ENCODE measurements at regions not wholly inside any gene's neighbourhood (a gene's known extent, or its start where the extent isn't known, plus 50 kb on each side); places are given as distances from the start of the nearest gene placed in this dataset.

- no peak for DNase-seq
- no CpG with 5 or more reads among the region's 13 CpGs for WGBS (ENCODE audit: extremely low coverage, insufficient coverage, insufficient read length)
- no peak overlapping the region for H3K4ac ChIP-seq (ENCODE audit: low read depth, low read length)
- H3K9ac ChIP-seq (ENCODE audit: low read length), result no peak overlapping the region
- no peak overlapping the region for H3K27ac ChIP-seq (ENCODE audit: low read depth, low read length)
- no peak overlapping the region for H3K23ac ChIP-seq (ENCODE audit: low read length)
- H3K79me1 ChIP-seq (ENCODE audit: low read length), result peaks cover 8% of the 10 kb centered on the region
- no peaks in the 10 kb centered on the region for H3K36me3 ChIP-seq (ENCODE audit: control insufficient read depth in 1 of 2, insufficient read depth in 2 of 2, low read length in 2 of 2)
- no peak overlapping the region for H3K14ac ChIP-seq (ENCODE audit: low read length)
- no peak overlapping the region for H2BK120ac ChIP-seq (ENCODE audit: insufficient read depth, low read length, poor library complexity)
- no peak overlapping the region for H4K8ac ChIP-seq (ENCODE audit: low read depth, low read length)
- no peaks in the 10 kb centered on the region for H3K9me3 ChIP-seq (ENCODE audit: insufficient read depth, low read depth, low read length)
- no peak overlapping the region for H3K4me2 ChIP-seq (ENCODE audit: low read length)
- no peaks in the 10 kb centered on the region for H3K27me3 ChIP-seq (ENCODE audit: insufficient read depth, low read length)
- H4K91ac ChIP-seq (ENCODE audit: low read depth, low read length), result no peak overlapping the region
- H3K4me1 ChIP-seq (ENCODE audit: control insufficient read depth in 1 of 2, insufficient read depth in 2 of 2, low read length in 2 of 2), result peaks cover 8 to 18% of the 10 kb centered on the region in 2 experiments
- peak overlapping the region; percentile 81 for H2AK5ac ChIP-seq (ENCODE audit: low read length)
- no peak overlapping the region for H2AFZ ChIP-seq (ENCODE audit: insufficient read depth, low read length, poor library complexity)
- no peak overlapping the region for H3K4me3 ChIP-seq (ENCODE audit: low read depth, low read length)
- no peak overlapping the region for H4K12ac ChIP-seq (ENCODE audit: low read depth, low read length)
- H3K18ac ChIP-seq (ENCODE audit: low read length), result no peak overlapping the region
- peak overlapping the region; percentile 63 for H2BK12ac ChIP-seq (ENCODE audit: low read length)
- H3K79me2 ChIP-seq (ENCODE audit: control insufficient read depth, insufficient read depth, low read length, poor library complexity), result no peaks in the 10 kb centered on the region
- H2BK5ac ChIP-seq (ENCODE audit: low read depth, low read length, poor library complexity), result no peak overlapping the region
These were observed 123.6 kb upstream of the CADM1 start for GRCh38 chr11:115627666-115628460.

GRCh38 chr11:115627071-115627470, 122.9 kb upstream of the CADM1 start:
- DNase-seq, result no peak
- H3K4me1 ChIP-seq (ENCODE audit: control insufficient read depth in 1 of 2, insufficient read depth in 2 of 2, low read length in 2 of 2), result peaks cover 14 to 26% of the 10 kb centered on the region in 2 experiments
- no peaks in the 10 kb centered on the region for H3K9me3 ChIP-seq (ENCODE audit: insufficient read depth, low read depth, low read length)
- no peak overlapping the region for H2AFZ ChIP-seq (ENCODE audit: insufficient read depth, low read length, poor library complexity)
- H2AK5ac ChIP-seq (ENCODE audit: low read length), result no peak overlapping the region
- WGBS (ENCODE audit: extremely low coverage, insufficient coverage, insufficient read length), result no CpG with 5 or more reads among the region's 3 CpGs
- H4K8ac ChIP-seq (ENCODE audit: low read depth, low read length), result no peak overlapping the region
- no peak overlapping the region for H3K4me3 ChIP-seq (ENCODE audit: low read depth, low read length)
- H2BK120ac ChIP-seq (ENCODE audit: insufficient read depth, low read length, poor library complexity), result no peak overlapping the region
- H2BK5ac ChIP-seq (ENCODE audit: low read depth, low read length, poor library complexity), result no peak overlapping the region
- H3K4ac ChIP-seq (ENCODE audit: low read depth, low read length), result no peak overlapping the region
- no peak overlapping the region for H3K27ac ChIP-seq (ENCODE audit: low read depth, low read length)
- no peaks in the 10 kb centered on the region for H3K36me3 ChIP-seq (ENCODE audit: control insufficient read depth in 1 of 2, insufficient read depth in 2 of 2, low read length in 2 of 2)
- no peak overlapping the region for H3K14ac ChIP-seq (ENCODE audit: low read length)
- H3K79me2 ChIP-seq (ENCODE audit: control insufficient read depth, insufficient read depth, low read length, poor library complexity), result no peaks in the 10 kb centered on the region
- H2BK12ac ChIP-seq (ENCODE audit: low read length), result no peak overlapping the region
- peaks cover 8% of the 10 kb centered on the region for H3K79me1 ChIP-seq (ENCODE audit: low read length)
- no peaks in the 10 kb centered on the region for H3K27me3 ChIP-seq (ENCODE audit: insufficient read depth, low read length)
- no peak overlapping the region for H4K12ac ChIP-seq (ENCODE audit: low read depth, low read length)
- no peak overlapping the region for H4K91ac ChIP-seq (ENCODE audit: low read depth, low read length)
- H3K4me2 ChIP-seq (ENCODE audit: low read length), result no peak overlapping the region
- no peak overlapping the region for H3K9ac ChIP-seq (ENCODE audit: low read length)
- no peak overlapping the region for H3K23ac ChIP-seq (ENCODE audit: low read length)
- H3K18ac ChIP-seq (ENCODE audit: low read length), result no peak overlapping the region

GRCh38 chr11:115626414-115626813, 122.2 kb upstream of the CADM1 start:
- Histone ChIP-seq H4K8ac (ENCODE audit: low read depth, low read length) (no peak overlapping the region), H3K27me3 (ENCODE audit: insufficient read depth, low read length) (no peaks in the 10 kb centered on the region), H3K4me3 (ENCODE audit: low read depth, low read length) (no peak overlapping the region), H2BK5ac (ENCODE audit: low read depth, low read length, poor library complexity) (no peak overlapping the region), H3K14ac (ENCODE audit: low read length) (no peak overlapping the region), H2BK120ac (ENCODE audit: insufficient read depth, low read length, poor library complexity) (no peak overlapping the region), H3K79me1 (ENCODE audit: low read length) (peaks cover 8% of the 10 kb centered on the region), H3K36me3 (ENCODE audit: control insufficient read depth in 1 of 2, insufficient read depth in 2 of 2, low read length in 2 of 2) (no peaks in the 10 kb centered on the region), H3K18ac (ENCODE audit: low read length) (no peak overlapping the region), H3K79me2 (ENCODE audit: control insufficient read depth, insufficient read depth, low read length, poor library complexity) (no peaks in the 10 kb centered on the region), H3K23ac (ENCODE audit: low read length) (no peak overlapping the region), H3K9ac (ENCODE audit: low read length) (no peak overlapping the region), H4K12ac (ENCODE audit: low read depth, low read length) (no peak overlapping the region), H3K4me2 (ENCODE audit: low read length) (no peak overlapping the region), H3K9me3 (ENCODE audit: insufficient read depth, low read depth, low read length) (no peaks in the 10 kb centered on the region), H3K4ac (ENCODE audit: low read depth, low read length) (no peak overlapping the region), H3K4me1 (ENCODE audit: control insufficient read depth in 1 of 2, insufficient read depth in 2 of 2, low read length in 2 of 2) (peaks cover 14 to 26% of the 10 kb centered on the region in 2 experiments), H2AFZ (ENCODE audit: insufficient read depth, low read length, poor library complexity) (no peak overlapping the region), H3K27ac (ENCODE audit: low read depth, low read length) (no peak overlapping the region), H2BK12ac (ENCODE audit: low read length) (no peak overlapping the region), H2AK5ac (ENCODE audit: low read length) (no peak overlapping the region), H4K91ac (ENCODE audit: low read depth, low read length) (no peak overlapping the region)
- WGBS (ENCODE audit: extremely low coverage, insufficient coverage, insufficient read length), result no CpG with 5 or more reads among the region's 2 CpGs
- DNase-seq, result no peak

GRCh38 chr11:115625502-115625901, 121.3 kb upstream of the CADM1 start:
- Histone ChIP-seq H3K79me1 (ENCODE audit: low read length) (peaks cover 5% of the 10 kb centered on the region), H2AFZ (ENCODE audit: insufficient read depth, low read length, poor library complexity) (no peak overlapping the region), H3K4me1 (ENCODE audit: control insufficient read depth in 1 of 2, insufficient read depth in 2 of 2, low read length in 2 of 2) (peaks cover 14 to 23% of the 10 kb centered on the region in 2 experiments), H2BK5ac (ENCODE audit: low read depth, low read length, poor library complexity) (no peak overlapping the region), H3K4me3 (ENCODE audit: low read depth, low read length) (no peak overlapping the region), H3K4ac (ENCODE audit: low read depth, low read length) (no peak overlapping the region), H3K9me3 (ENCODE audit: insufficient read depth, low read depth, low read length) (no peaks in the 10 kb centered on the region), H3K23ac (ENCODE audit: low read length) (no peak overlapping the region), H3K18ac (ENCODE audit: low read length) (no peak overlapping the region), H4K91ac (ENCODE audit: low read depth, low read length) (no peak overlapping the region), H3K4me2 (ENCODE audit: low read length) (no peak overlapping the region), H3K14ac (ENCODE audit: low read length) (no peak overlapping the region), H3K27me3 (ENCODE audit: insufficient read depth, low read length) (no peaks in the 10 kb centered on the region), H4K12ac (ENCODE audit: low read depth, low read length) (no peak overlapping the region), H3K36me3 (ENCODE audit: control insufficient read depth in 1 of 2, insufficient read depth in 2 of 2, low read length in 2 of 2) (no peaks in the 10 kb centered on the region), H3K79me2 (ENCODE audit: control insufficient read depth, insufficient read depth, low read length, poor library complexity) (no peaks in the 10 kb centered on the region), H2BK120ac (ENCODE audit: insufficient read depth, low read length, poor library complexity) (no peak overlapping the region), H2AK5ac (ENCODE audit: low read length) (no peak overlapping the region), H3K27ac (ENCODE audit: low read depth, low read length) (no peak overlapping the region), H3K9ac (ENCODE audit: low read length) (no peak overlapping the region), H4K8ac (ENCODE audit: low read depth, low read length) (no peak overlapping the region), H2BK12ac (ENCODE audit: low read length) (no peak overlapping the region)
- DNase-seq, result no peak
- no CpG with 5 or more reads among the region's 5 CpGs for WGBS (ENCODE audit: extremely low coverage, insufficient coverage, insufficient read length)

All from trophoblast cell (in vitro differentiated cells and primary cell).